Activated CD8-positive, alpha-beta memory T cell treated with anti-CD3 and anti-CD28 coated beads for 36 hours (primary cell): ENCODE measurements at regions not wholly inside any gene's neighbourhood (a gene's known extent, or its start where the extent isn't known, plus 50 kb on each side); places are given as distances from the start of the nearest gene placed in this dataset.
"Not testable (repeated sequence)": the region's sequence is repeated elsewhere in the genome, so short reads cannot be mapped to it uniquely, and the experiment has no call there.

Experiments used
- CTCF ChIA-PET: fragments of 350-600 bp; sonication (Branson Sonifier 250); formaldehyde crosslinking; loops from one replicate; lab custom pipeline; 2021; ENCODE audit warnings: antibody characterized with exemption; lab: Charles Lee
- POLR2A ChIA-PET: fragments of 350-600 bp; sonication (Branson Sonifier 250); formaldehyde crosslinking; loops from one replicate; lab custom pipeline; 2021; ENCODE audit warnings: antibody characterized with exemption; lab: Charles Lee

DNA sequence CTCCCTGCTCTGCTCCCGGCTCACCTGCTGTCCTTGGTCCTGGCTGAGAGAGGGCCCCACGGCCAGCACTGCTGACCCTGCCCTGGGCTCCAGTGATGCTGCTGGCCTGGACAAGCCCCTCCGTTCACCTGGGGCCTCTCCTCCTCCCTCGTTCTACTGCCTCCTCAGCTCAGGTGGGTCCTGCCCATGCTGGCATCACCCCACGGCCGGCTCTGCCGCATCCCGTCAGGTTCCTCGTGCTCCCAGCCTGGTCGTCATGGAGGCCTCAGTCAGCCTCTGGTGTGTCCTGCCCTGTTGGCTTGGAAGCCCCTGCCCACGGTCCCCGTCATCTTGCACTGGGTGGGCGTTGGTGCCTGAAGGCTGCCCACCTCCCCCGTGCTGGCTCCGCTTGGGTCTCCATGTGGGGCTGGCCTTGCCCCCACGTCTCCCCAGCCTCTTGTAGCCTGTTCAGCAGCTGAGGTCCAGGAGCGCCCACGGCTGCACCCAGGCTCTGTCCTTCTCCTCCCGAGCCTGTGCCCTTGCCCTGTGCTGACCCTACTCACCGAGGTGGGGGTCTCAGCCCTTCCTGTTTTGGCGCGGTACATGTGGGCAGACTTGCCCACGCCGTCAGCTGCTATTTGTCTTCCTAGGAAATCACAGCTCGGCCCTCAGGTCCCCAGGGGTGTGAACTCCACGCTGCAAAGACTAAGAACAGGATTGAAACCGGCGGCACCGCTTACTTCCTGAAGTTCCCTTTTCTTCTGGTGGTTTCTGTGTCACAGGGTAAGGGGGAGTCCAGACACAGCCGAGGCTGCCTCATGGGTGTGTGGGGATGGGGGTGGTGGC, 121.6 kb downstream of the TMEM121 start:
- ChIA-PET POLR2A (no interaction called here), CTCF (no interaction called here)

GRCh38 chr14:105648609-105649535, 122.5 kb downstream of the TMEM121 start:
- CTCF ChIA-PET, result interaction anchor here (1.0 kb wide), 1 partner anchor 28 kb away, joined by 4 read pairs; no protein-coding TSS in a partner anchor
- POLR2A ChIA-PET, result not testable (repeated sequence)

GRCh38 chr14:105652317-105652716, 125.9 kb downstream of the TMEM121 start:
- POLR2A ChIA-PET, CTCF ChIA-PET: not testable (repeated sequence)

GRCh38 chr14:105653921-105654320, 127.5 kb downstream of the TMEM121 start:
- CTCF ChIA-PET, POLR2A ChIA-PET: not testable (repeated sequence)

GRCh38 chr14:105659255-105659654, 132.9 kb downstream of the TMEM121 start:
- POLR2A ChIA-PET, result not testable (repeated sequence)

DNA sequence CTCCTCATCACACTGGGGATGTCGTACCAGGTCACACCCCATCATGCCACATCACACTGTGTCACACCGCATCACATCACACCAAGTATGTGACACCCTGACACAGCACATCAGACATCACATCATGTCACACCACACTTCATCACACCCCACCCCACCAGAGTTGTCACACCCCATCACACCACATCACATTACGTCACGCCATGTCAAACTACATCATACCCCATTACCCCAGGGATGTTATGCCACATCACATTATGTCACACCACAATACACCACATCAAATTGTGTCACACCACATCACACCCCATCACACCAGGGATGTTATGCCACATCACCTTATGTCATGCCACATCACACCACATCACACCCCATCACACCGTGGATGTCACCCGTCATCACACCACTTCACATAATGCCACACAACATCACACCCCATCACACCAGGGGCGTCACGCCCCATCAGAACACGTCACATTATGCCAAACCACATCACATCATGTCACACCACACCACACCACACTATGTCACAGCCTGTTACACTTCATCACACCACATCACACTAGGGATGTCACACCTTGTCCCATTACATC, 133.6 kb downstream of the TMEM121 start:
- ChIA-PET POLR2A (no interaction called here), CTCF (no interaction called here)

More at GRCh38 chr14:105659255-105659654, 132.9 kb downstream of the TMEM121 start:
- CTCF ChIA-PET, result not testable (repeated sequence)

DNA sequence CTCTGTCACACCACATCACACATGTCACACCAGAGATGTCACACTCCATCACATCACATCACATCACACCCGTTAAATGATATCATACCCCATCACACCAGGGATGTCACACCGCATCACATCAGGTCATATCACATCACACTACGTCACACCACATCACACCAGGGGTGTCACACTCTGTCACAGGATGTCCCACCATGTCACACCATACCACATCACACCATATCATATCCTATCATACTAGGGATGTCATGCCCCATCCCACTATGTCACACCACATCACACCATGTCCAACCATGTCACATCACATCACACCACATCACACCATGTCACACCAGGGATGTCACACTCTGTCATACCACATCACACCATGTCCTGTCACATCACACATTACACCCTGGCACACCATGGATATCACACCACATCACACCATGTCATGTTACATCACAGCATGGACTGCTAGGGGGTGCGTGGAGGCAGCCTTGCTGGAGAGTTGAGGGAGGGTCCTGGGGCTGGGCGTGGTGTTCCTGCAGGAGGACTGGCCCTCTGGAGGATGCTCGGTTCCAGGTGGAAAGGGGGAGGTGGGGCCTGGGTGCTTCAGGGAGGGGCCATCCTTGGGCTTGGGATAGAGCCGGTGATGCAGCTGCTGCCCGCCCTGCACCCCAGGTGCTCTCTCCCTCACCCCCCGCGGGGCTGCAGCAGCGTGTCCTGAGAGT, 134.6 kb downstream of the TMEM121 start:
- ChIA-PET POLR2A (no interaction called here), CTCF (no interaction called here)

GRCh38 chr14:105662043-105662442, 135.7 kb downstream of the TMEM121 start:
- POLR2A ChIA-PET, CTCF ChIA-PET: not testable (repeated sequence)

DNA sequence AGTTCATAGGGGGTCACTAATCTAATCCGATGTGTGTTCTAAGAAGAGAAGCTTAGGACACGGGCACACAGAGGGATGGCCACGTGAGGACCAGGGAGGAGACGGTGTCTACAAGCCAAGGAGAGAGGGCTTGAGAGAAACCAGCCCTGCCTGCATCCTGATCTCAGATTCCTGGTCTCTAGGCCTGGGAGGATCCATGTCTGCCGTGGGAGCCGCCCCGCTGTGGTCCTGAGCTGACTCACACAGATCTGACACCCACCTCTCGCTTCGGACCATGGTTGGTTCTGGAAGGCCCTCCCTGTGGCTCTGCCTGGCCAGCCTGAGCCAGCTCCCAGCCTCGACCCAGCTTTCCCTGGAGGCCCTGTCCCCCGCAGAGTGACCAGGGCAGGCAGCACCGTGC, 136.2 kb downstream of the TMEM121 start:
- POLR2A ChIA-PET, CTCF ChIA-PET: not testable (repeated sequence)

DNA sequence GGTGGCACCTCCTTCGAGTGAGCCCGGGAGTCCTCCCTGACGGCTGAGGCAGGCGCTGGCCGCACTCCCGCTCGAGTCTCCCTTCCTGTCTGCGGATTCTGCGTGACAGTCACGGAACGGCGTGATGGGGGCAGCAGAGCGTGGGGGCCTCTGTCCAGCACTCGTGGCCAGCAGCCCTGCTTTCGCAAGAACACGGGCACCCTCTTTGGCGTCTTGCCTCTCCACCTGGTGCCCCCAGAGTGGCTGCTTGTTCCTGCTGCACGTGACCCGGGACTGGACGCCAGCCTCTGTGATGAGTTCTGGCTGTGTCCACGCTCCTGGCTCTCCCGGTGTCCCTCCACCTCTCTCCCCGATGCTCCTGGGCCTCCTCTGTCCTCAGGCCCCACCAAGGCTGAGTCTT, 136.9 kb downstream of the TMEM121 start:
- POLR2A ChIA-PET, CTCF ChIA-PET: not testable (repeated sequence)

DNA sequence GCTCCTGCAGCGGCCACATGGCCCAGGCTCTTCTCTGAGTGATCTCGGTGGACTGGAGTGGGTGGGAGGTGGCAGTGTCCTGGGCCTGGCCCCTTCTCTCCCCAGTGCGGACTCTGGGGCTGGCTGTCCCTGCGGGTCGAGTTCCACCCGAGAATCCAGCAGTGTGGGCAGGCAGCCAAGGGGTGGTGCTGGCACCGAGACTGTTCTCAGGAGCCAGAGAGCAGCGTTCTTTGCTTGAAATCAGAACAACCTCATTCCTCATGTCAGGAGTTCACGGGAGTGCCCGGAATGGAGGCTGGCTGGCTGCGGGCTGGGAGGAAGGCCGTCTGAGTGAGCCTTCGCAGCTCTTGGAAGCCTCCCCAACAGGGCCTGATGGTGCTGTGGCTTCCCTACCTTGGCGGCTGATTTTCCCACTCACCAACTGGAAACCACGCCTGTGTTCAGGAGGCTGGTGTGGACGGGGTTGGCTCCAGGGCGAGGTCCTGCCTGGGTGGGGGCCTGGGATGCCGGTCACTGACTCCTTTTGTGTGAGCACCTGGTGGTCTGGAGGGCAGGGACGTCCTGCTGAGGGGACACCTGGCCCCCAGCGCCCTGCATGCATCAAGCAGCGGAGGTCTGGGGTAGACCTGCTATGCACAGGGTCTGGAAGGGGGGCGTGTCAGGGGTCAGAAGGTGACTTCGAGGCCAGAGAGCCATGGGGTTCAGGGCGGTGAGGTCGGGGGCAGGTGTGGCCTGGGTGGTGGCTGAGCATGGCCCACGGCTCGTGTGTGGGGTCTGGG, 137.6 kb downstream of the TMEM121 start:
- CTCF ChIA-PET, result not testable (repeated sequence)

DNA sequence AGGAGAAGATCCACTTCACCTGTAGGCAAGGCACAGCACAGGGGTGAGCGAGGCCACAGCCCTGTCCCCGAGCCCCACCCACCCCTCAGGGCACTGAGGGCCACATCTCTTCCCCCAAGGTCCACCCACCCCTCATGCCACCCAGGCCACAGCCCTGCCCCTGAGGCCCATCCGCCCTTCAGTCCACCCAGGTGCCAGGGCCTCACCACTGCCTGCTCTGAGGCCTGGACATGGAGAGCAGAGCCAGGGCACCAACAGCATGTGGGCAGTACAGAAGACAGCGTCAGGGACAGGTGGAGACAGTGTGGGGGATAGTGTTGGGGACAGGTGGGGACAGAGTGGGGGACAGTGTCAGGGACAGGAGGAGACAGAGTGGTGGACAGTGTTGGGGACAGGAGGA, 138.3 kb downstream of the TMEM121 start:
- POLR2A ChIA-PET, result no interaction called here
- CTCF ChIA-PET, result no interaction called here

More for the DNA sequence above, 137.6 kb downstream of the TMEM121 start:
- POLR2A ChIA-PET, result not testable (repeated sequence)

GRCh38 chr14:105665247-105665950, 139.0 kb downstream of the TMEM121 start:
- CTCF ChIA-PET, result no interaction called here
- POLR2A ChIA-PET, result no interaction called here

DNA sequence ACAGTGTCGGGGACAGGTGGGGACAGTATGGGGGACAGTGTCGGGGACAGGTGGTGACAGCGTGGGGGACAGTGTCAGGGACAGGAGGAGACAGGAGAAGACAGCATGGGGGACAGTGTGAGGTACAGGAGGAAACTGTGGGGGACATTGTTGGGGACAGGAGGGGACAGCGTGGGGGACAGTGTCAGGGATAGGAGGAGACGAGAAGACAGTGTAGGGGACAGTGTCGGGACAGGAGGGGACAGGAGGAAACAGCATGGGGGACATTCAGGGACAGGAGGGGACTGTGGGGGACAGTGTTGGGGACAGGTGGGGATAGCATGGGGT, 139.5 kb downstream of the TMEM121 start:
- CTCF ChIA-PET, result no interaction called here
- POLR2A ChIA-PET, result no interaction called here

DNA sequence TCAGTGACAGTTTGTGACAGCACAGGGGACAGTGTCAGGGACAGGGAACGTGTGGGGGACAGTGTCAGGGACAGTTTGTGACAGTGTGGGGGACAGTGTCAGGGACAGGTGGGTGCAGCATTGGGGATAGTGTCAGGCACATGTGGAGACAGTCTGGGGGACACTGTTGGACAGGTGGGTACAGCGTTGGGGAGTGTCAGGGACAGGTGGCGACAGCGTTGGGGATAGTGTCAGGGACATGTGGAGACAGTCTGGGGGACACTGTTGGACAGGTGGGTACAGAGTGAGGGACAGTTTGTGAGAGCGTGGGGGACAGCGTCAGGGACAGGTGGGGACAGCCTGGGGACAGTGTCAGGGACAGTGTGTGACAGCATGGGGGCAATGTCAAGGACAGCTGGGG, 140.0 kb downstream of the TMEM121 start:
- ChIA-PET CTCF (no interaction called here), POLR2A (no interaction called here)

GRCh38 chr14:105666991-105667662, 140.7 kb downstream of the TMEM121 start:
- CTCF ChIA-PET, POLR2A ChIA-PET: not testable (repeated sequence)

- CTCF ChIA-PET, POLR2A ChIA-PET: not testable (repeated sequence)
These were observed 141.3 kb downstream of the TMEM121 start for GRCh38 chr14:105667663-105668020.

DNA sequence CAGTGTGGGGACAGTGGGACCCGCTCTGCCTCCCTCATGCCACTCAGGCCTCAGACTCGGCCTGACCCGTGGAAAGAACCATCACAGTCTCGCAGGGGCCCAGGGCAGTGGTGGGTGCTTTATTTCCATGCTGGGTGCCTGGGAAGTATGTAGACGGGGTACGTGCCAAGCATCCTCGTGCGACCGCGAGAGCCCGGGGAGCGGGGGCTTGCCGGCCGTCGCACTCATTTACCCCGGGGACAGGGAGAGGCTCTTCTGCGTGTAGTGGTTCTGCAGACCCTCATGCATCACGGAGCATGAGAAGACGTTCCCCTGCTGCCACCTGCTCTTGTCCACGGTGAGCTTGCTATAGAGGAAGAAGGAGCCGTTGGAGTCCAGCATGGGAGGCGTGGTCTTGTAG, 141.6 kb downstream of the TMEM121 start:
- CTCF ChIA-PET, POLR2A ChIA-PET: not testable (repeated sequence)
